ENCODE measurements at regions not wholly inside any gene's neighbourhood (a gene's known extent, or its start where the extent isn't known, plus 50 kb on each side); places are given as distances from the start of the nearest gene placed in this dataset.
A peak's percentile ranks its signal among the peaks of the same experiment; 100 is the strongest.
"Not testable (repeated sequence)": the region's sequence is repeated elsewhere in the genome, so short reads cannot be mapped to it uniquely, and the experiment has no call there.

DNA sequence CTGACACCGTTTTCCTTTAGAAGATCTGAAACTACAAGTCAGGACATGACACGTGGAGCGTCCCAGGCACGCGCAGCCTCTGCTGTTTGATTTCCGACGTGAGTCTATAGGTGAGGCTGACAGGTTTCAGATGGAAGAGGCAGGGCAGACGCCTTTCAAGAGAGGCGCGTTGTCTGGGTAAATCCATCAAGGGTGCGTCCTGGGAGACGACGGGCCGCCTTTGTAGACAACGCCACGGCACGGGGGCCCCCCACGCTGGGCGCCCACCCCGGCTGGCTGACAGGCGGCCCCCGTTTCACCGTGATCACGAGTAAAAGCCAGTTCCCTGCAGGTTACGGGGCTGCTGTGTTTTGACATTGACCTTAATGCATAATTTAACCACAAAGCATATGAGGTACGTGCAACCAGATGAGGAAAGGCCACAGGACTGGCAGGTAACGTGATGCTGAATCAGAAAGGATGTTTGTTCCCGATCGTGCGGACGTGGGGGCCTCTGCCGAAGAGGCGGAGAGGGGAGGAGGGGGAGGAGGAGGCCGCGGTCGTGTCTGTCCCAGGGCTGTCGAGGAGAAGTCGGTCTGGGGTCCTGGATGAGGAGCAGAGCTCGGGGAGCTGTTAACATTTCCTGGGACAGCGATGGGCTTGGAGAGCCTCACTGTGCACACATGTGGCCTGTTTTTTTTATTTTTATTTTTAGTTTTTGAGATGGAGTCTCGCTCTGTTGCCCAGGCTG is 51.1 kb upstream of the PPP2R3B start:
- FAIRE-seq: no peak

DNA sequence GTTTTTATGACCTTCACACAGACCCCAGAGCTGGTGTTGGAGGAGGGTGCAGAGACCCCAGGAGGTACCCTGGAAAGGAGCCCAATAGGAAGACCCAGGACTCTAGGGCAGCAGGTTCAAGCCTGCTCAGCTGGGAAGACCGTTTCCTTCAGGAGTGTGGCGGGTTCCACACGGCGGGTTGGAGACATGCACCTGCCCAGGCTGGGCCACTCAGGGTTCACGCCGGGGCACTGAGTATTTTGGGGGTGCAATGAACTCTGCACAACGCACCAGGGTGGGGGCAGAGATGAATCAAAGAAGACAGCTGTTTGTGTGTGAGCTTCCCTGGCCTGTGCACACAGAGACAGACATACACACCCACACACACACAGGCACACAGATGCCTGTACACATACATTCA is 52.5 kb upstream of the PPP2R3B start:
- FAIRE-seq: no peak

DNA sequence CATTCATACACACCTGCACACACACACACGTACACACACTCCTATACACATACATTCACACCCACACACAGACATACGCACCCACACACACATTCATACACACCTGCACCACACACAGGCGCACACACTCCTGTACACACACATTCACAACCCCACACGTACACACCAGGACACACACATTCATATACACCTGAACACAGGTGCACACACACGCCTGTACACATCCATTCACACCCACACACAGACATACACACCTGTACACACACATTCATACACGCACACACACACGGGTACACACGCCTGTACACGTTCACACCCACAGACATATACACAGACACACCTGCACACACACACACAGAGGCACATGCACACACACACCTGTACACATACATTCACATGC is 53.0 kb upstream of the PPP2R3B start:
- no peak for FAIRE-seq

GRCh38 chrX:440636-441035 is 53.9 kb upstream of the PPP2R3B start:
- no peak for FAIRE-seq

- FAIRE-seq: no peak
These were observed 57.0 kb upstream of the PPP2R3B start for GRCh38 chrX:443536-444210.

DNA sequence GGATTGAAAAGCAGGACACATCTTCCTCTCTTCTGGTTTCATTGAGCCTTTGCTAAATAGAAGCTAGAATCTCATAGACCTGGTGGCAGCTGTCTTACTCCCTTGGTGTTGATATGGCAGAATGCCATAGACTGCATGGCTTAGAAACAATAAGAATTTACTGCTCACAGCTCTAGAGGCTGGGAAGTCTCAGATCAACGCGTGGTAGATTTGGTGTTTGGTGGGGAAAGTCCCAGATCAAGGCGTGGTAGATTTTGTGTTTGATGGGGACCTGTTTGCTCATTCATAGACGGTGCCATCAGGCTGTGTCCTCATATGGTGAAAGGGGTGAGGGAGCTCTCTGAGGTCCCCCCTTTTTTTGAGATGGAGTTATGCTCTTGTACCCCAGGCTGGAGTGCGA is 57.6 kb upstream of the PPP2R3B start:
- FAIRE-seq: no peak

DNA sequence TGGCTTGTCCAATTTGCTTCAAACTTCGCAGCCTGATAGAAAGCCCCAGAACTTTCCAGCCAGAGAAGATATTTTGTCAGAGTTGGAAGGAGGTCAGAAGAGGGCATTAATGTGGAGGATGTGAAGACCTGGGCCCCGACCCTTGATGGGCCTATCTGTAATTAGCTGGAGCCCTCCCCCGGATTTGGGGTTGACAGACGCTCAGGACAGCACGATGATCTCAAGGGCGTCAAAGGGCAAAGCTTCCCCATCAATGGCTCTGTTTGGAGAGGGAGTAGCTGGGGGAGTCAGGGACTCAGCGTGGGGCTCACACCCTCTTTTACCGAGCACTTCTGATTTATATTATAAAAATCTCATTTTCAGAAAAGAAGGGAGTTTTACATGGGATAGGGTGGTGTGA is 59.0 kb upstream of the PPP2R3B start:
- FAIRE-seq: no peak

GRCh38 chrX:446245-446644 is 59.5 kb upstream of the PPP2R3B start:
- FAIRE-seq: no peak

- FAIRE-seq: no peak
These were observed 60.3 kb upstream of the PPP2R3B start for GRCh38 chrX:447052-447451.

DNA sequence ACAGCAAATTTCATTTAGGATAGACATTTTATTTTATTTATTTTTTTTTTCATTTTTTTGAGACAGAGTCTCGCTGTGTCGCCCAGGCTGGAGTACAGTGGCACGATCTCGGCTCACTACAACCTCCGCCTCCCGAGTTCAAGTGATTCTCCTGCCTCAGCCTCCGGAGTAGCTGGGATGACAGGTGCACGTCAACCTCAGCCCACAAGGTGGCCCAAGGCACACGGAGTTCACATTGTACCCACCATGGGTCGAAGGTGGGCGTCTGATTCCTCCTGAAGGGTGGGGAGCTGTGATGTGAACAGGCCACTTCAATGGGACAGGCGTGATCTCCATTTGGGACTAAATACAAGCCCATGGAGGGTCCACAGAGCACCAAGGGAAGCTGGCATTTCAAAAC is 65.0 kb upstream of the PPP2R3B start:
- not testable (repeated sequence) for FAIRE-seq

DNA sequence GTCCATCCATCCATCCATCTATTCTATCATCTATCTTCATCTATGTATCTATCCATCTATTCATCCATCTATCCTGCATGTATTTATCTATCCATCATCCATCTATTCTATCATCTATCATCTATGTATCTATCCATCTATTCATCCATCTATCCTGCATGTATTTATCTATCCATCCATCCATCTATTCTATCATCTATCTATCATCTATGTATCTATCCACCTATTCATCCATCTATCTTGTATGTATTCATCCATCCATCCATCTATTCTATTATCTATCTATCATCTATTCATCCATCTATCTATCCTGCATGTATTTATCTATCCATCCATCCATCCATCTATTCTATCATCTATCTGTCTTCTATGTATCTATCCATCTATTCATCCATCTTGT is 65.9 kb upstream of the PPP2R3B start:
- no peak for FAIRE-seq

DNA sequence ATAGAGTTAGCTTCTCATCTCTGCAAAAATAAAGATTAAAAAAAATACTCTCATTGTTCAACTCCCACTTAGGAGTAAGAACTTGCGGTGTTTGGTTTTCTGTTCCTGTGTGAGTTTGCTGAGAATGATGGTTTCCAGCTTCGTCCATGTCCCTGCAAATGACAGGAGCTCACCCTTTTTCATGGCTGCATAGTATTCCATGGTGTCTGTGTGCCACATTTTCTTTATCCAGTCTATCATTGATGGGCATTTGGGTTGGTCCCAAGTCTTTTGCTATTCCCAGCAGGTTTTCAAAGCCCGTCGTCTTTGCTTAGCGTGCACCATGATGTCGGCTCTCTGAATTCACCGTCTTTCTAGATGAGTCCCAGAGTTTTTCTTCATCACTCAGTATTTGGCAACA is 67.8 kb upstream of the PPP2R3B start:
- FAIRE-seq: not testable (repeated sequence)

DNA sequence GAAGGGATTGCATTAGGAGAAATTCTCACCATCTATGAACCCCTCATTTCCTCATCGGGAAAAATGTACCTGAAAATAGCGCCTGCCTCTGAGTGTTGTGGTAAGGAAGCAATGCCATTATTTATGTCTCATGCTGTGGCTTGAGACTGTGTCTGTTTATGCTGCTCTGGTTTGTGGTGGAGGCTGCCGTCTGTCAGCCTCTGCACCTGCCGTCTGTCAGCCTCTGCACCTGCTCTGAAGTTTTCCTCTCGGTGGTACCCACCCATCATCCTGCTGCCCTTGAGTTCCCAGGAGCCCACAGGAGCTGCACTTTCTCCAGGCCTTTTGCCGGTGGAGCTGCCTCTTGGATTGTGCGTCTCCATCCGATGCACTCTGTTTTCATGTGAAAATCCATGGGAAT is 68.5 kb upstream of the PPP2R3B start:
- FAIRE-seq: no peak

- FAIRE-seq: no peak
These were observed 69.0 kb upstream of the PPP2R3B start for GRCh38 chrX:455673-456072.

DNA sequence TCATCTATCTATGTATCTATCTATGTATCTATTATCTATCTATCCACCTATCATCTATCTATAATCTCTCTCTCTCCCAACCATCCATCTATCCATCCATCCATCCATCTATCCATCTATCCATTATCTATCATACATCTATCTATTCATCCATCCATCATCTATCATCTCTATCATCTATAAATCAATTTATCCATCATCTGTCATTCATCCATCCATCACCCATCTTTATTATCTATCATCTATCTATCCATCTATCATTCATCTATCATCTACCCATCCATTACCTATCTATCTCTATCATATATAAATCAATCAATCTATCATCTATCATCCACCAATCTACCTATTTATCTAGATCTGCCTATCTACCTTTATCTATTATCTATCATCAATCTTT is 69.4 kb upstream of the PPP2R3B start:
- FAIRE-seq: no peak

DNA sequence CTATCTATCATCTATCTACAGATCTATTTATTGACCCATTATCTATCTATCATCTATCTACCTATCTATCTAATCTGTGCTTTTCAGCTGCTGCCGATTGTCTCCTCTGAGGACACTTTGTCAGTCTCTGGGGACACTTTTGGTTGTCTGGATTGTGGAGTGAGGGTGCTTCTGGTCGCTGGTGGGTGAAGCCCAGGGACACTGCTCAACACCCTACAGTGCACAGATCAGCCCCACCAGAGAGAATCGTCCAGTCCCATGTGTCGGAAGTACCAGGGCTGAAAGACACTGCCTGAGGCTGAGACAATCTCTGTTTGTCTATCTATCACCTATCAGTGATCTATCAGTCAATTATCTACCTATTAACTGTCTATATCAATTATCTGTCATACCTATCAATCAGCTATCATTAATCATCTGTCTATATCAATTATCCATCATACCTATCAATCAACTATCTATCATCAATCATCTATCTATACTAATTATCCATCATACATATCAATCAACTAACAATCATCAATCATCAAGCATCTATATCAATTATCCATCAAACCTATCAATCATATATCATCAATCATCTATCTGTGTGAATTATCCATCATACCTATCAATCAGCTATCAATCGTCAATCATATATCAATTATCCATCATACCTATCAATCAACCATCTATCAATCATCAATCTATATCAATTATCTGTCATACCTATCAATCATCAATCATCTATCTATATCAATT is 70.0 kb upstream of the PPP2R3B start:
- FAIRE-seq: no peak

DNA sequence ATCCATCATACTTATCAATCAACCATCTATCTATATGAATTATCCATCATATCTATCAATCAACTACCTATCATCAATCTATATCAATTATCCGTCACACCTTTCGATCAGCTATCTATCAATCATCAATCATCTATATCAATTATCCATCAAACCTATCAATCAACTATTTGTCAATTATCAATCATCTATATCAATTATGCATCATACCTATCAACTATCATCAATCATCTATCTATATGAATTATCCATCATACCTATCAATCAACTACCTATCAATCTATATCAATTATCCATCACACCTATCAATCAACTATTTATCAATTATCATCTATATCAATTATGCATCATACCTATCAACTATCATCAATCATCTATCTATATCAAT is 70.6 kb upstream of the PPP2R3B start:
- peak; percentile 43 for FAIRE-seq

- no peak for FAIRE-seq
These were observed 71.9 kb upstream of the PPP2R3B start for GRCh38 chrX:458631-459061.

DNA sequence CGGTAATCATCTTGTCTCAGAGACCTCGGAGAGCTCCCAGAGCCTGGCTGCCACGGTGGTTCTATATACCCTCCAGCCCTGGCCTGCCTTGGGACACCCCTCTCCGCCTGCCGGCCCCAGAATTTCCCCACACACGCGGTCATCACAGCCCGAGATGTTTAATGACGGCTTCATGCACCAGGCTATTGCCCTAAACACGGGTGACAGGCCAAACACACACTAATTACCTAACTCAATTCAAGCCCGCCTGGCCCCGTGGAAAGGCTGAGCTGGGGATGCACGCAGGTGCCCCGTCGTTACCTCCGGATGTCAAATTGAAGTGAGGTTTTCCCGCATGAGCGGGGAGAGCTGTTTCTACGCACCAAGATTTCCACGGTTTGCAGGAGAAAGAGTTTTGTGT is 72.9 kb upstream of the PPP2R3B start:
- no peak for FAIRE-seq

GRCh38 chrX:460116-460515 is 73.4 kb upstream of the PPP2R3B start:
- FAIRE-seq: no peak

DNA sequence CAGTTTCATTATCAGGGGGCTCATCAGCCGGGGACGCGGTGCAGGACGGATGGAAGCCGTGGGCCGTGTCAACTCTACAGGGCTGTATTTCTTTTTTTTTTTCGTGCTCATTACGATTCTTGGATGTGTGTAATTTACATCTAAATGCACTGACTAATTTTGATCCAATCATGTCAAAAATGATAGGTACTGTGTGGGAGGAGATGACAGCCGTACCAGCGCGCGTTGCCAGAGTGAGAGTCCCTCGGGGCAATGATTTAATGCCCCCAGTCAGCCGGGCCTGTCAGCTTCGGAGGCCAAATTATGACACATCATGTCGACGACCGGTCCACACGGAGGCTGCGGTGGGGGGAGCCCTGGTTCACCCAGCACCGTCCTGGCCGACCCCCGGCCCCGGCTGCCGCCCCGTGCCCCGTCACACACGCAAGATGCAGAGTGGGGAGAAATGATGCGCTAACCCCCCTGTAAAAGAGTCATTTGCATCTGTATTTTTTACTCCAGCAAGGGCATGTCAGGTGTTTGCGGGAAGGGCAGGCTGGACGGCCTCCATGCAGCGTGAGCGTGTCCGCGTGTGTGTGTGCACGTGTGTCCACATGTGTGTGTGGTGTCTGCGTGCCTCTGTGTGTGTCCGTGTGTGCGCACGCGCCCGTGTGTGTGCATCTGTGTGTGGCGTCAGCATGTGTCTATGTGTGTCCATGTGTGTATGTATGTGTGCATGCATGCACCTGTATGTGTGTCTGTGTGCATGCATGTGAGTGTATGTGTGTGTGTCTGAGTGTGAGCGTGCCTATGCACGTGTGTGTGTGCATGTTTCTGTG is 74.3 kb upstream of the PPP2R3B start:
- no peak for FAIRE-seq

DNA sequence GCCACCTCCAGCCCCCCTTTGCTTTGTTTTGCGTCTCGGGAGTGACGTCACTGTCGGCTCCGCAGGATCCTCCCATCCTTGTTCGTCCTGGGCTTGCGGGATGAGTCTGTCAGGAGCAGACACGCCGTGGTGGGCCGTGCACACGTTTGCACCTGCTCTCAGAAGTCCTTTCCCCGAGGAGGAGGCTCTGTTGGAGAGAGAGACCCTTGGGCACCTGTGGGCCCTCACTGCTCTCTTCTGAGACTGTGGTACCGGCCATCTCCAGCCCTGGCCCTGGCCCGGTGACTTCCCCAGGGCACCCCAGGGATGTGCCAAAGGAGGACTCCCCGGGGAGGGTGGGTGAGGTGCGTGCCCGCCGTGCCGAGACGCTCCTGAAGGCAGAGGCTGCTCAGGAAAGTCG is 76.1 kb upstream of the PPP2R3B start:
- no peak for FAIRE-seq

Data from colon (tissue), 2 donors.